Testis (tissue), 2 donors: ENCODE measurements at regions not wholly inside any gene's neighbourhood (a gene's known extent, or its start where the extent isn't known, plus 50 kb on each side); places are given as distances from the start of the nearest gene placed in this dataset.
A peak's percentile ranks its signal among the peaks of the same experiment; 100 is the strongest.

Experiments
- DNase-seq: peaks from one replicate; pipeline ENCODE4 v3.0.0-alpha.2; 2019
- H3K27ac ChIP-seq, 2 donors: fragments of 200-600 bp; sonication (generic); one replicate each; pipeline ENCODE4 v1.5.1; 2019
- H3K27me3 ChIP-seq: fragments of 200-600 bp; sonication (generic); one replicate; pipeline ENCODE4 v1.5.1; 2019
- H3K36me3 ChIP-seq: fragments of 200-600 bp; sonication (generic); one replicate; pipeline ENCODE4 v1.5.1; 2017; ENCODE audit warnings: low read depth; ENCODE audit errors: missing control alignments
- H3K4me1 ChIP-seq: fragments of 200-600 bp; sonication (generic); one replicate; pipeline ENCODE4 v1.5.1; 2019
- H3K4me3 ChIP-seq, 2 donors: fragments of 200-600 bp; sonication (generic); one replicate each; pipeline ENCODE4 v1.5.1; 2017 to 2019
- H3K9me3 ChIP-seq: fragments of 200-600 bp; sonication (generic); one replicate; pipeline ENCODE4 v1.5.1; 2017
- POLR2A ChIP-seq: fragments of 450-650 bp; IDR thresholded peaks from one replicate; pipeline ENCODE4 v1.6.1; 2017; ENCODE audit warnings: antibody characterized with exemption, mild to moderate bottlenecking, moderate library complexity
- WGBS, 2 donors: methylation state at CpG; one replicate each; pipeline ENCODE4 v1.1.5; 2018; 5-methylcytosine and 5-hydroxymethylcytosine counted together
- intact Hi-C: fragments of 100-400 bp; cut with DNase I; formaldehyde crosslinking; loops from one replicate; pipeline ENCODE4 v1.15.1; 2023; ENCODE audit warnings: low total_unique reads
- TF ChIP-seq, protein P1 (sequence below), 3 experiments: fragments of 450-650 bp in 2 of 3; fragments of 200-600 bp in 1 of 3; sonication (generic) in 1 of 3; IDR thresholded peaks; one replicate each; pipeline ENCODE4 v1.5.1; 2016 to 2019; ENCODE audit warnings: antibody characterized with exemption in 3 of 3, mild to moderate bottlenecking in 2 of 3, moderate library complexity in 1 of 3

DNA sequence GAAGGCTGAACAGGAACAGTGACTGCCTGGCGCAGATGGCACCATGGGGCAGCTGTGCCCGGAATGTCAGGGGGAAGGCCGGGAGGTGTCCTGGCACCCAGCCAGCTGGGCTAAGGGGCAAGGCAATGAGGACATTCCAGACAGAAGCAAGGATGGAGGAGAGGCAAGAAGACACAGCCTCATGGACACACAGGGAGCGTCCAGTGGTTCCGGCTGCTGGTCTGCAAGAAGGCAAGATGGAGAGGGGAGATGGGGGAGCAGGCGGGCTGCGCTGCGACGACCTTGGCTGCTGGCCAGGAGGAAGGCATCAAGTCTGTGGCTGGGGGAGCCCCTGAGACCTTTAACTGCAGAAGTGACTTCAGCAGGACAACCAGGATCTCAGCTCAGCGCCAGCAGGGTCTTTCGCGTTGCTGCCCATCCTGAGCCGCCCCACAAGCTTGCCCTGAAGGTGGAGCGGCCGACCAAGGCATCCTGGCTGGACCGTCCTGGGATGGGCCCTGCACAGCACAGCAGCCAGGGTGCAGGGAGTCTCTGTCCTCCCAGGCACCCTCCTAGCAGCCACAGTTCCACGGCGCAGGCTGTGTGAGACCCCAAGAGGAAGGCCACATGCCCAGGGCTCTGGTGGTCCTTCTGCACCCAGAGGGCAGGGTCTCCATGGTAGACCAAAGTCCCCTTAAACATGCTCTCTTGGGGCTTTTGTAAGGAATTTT is 531.7 kb downstream of the BRD1 start:
- no peaks in the 10 kb centered on the region for H3K9me3 ChIP-seq
- no peaks in the 10 kb centered on the region for H3K4me1 ChIP-seq
- peak; percentile 10 for DNase-seq
- H3K4me3 ChIP-seq = no peak overlapping the region
- no peaks in the 10 kb centered on the region for H3K27me3 ChIP-seq
- H3K36me3 ChIP-seq = no peaks in the 10 kb centered on the region
- intact Hi-C loops = no loop called here
- no peak overlapping the region for H3K27ac ChIP-seq
- WGBS, 2 donors = 77 to 83% methylated on average over 15 to 18 of the region's 18 CpGs
- no peak for TF ChIP-seq POLR2A
- TF ChIP-seq, protein P1, sequence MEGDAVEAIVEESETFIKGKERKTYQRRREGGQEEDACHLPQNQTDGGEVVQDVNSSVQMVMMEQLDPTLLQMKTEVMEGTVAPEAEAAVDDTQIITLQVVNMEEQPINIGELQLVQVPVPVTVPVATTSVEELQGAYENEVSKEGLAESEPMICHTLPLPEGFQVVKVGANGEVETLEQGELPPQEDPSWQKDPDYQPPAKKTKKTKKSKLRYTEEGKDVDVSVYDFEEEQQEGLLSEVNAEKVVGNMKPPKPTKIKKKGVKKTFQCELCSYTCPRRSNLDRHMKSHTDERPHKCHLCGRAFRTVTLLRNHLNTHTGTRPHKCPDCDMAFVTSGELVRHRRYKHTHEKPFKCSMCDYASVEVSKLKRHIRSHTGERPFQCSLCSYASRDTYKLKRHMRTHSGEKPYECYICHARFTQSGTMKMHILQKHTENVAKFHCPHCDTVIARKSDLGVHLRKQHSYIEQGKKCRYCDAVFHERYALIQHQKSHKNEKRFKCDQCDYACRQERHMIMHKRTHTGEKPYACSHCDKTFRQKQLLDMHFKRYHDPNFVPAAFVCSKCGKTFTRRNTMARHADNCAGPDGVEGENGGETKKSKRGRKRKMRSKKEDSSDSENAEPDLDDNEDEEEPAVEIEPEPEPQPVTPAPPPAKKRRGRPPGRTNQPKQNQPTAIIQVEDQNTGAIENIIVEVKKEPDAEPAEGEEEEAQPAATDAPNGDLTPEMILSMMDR (IDR thresholded peaks at IDR 0.05) = no peak

- Histone ChIP-seq H3K27me3 (no peaks in the 10 kb centered on the region), H3K4me3 (no peak overlapping the region), H3K4me1 (no peaks in the 10 kb centered on the region), H3K9me3 (no peaks in the 10 kb centered on the region), H3K36me3 (no peaks in the 10 kb centered on the region), H3K27ac (no peak overlapping the region)
- DNase-seq = no peak
- intact Hi-C loops = no loop called here
- 71 to 92% methylated on average over 5 of the region's 5 CpGs for WGBS, 2 donors
- TF ChIP-seq, protein P1 (IDR thresholded peaks at IDR 0.05) = no peak
- no peak for TF ChIP-seq POLR2A
These were observed 532.3 kb downstream of the BRD1 start for GRCh38 chr22:49295465-49295743.

DNA sequence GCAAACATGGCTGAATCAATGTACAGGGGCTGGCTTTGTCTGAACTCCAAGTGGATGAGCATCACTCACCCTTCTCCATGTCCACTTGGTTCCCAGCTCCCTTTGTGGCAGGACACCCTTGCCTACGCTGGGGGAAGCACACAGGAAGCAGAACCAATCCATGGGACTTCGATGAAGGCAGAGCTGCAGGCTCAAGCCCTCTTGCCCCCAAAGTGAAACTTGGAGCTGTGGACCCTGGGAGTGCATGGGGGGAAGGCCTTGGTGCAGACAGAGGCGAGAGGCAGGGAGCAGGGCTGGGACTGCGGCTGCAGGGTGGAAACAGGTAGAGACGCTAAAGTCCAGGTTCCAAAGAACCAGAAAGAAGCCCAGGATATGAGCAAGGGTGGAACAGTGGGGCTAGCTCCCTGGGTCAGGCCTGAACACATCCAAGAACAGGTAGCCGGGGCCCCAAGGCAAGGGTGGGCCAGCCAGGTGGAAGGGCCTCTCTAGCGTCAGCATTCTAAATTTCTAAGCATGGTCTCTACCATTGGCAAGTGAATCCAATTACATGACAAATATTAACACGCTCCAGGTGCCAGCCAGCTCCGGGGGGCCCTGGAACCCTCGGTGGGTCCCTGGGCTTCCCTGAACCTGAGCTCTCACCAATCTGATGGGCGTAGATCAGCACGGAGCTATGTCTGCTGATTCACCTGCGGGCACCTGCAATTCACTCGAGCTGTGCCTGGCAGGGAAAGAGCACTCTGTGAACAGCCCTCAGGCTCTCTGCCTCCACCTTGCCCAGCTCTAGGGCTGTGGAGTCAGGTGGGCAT is 532.8 kb downstream of the BRD1 start:
- Histone ChIP-seq H3K36me3 (no peaks in the 10 kb centered on the region), H3K4me1 (no peaks in the 10 kb centered on the region), H3K27ac (no peak overlapping the region), H3K9me3 (no peaks in the 10 kb centered on the region), H3K27me3 (no peaks in the 10 kb centered on the region), H3K4me3 (no peak overlapping the region)
- TF ChIP-seq, protein P1 (IDR thresholded peaks at IDR 0.05) = no peak
- TF ChIP-seq POLR2A = no peak
- intact Hi-C loops = no loop called here
- 91% methylated on average over 14 of the region's 14 CpGs for WGBS, 2 donors
- DNase-seq = peak; percentile 4

DNA sequence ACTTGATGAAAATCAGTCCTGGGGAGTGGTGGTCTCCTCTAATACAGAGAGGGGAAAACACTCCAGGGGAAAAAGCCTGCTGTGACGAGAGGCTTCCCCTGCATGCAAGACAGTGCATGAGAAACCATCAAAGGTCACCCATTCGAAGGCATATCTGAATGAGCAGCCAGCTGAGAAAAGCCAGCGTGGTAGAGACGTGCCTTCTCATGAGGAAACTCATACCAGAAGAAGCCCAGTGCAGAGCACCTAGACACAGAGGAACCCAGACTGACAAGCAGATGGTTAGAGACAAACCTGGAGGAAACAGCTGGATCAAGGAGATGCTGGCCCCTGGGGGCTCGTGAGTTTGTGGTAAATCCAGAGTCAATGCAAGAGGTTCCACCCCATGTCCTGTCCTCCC is 534.8 kb downstream of the BRD1 start:
- DNase-seq = peak; percentile 8
- TF ChIP-seq POLR2A = no peak
- TF ChIP-seq, protein P1 (IDR thresholded peaks at IDR 0.05) = no peak
- no peaks in the 10 kb centered on the region for H3K9me3 ChIP-seq
- H3K27ac ChIP-seq = no peak overlapping the region
- 89% methylated on average over 5 of the region's 5 CpGs for WGBS, 2 donors
- H3K4me3 ChIP-seq = no peak overlapping the region
- intact Hi-C loops = no loop called here
- H3K27me3 ChIP-seq = no peaks in the 10 kb centered on the region
- H3K36me3 ChIP-seq = no peaks in the 10 kb centered on the region
- no peaks in the 10 kb centered on the region for H3K4me1 ChIP-seq
